Right ventricle myocardium inferior (tissue), 1 donor: ENCODE measurements at regions not wholly inside any gene's neighbourhood (a gene's known extent, or its start where the extent isn't known, plus 50 kb on each side); places are given as distances from the start of the nearest gene placed in this dataset.
A peak's percentile ranks its signal among the peaks of the same experiment; 100 is the strongest.

Experiments used
- ATAC-seq: fragments of 200-7000 bp; cut with Tn5 transposase; one replicate; pipeline ENCODE4 v1.9.1; 2020; ENCODE audit warnings: mild to moderate bottlenecking, moderate library complexity
- DNase-seq: peaks from one replicate; pipeline ENCODE4 v3.0.0; 2021; ENCODE audit errors: missing footprints
- intact Hi-C: fragments of 100-400 bp; cut with DNase I; formaldehyde crosslinking; loops from one replicate; pipeline ENCODE4 v1.11.0; 2022
- donor health status: DM: no; HTN: yes; CAD: no; lungs with severe emphysema.

GRCh38 chr1:232682248-232682647 is 52.3 kb upstream of the SIPA1L2 start:
- ATAC-seq (no peak), DNase-seq (no peak)
- intact Hi-C loops = no loop called here

DNA sequence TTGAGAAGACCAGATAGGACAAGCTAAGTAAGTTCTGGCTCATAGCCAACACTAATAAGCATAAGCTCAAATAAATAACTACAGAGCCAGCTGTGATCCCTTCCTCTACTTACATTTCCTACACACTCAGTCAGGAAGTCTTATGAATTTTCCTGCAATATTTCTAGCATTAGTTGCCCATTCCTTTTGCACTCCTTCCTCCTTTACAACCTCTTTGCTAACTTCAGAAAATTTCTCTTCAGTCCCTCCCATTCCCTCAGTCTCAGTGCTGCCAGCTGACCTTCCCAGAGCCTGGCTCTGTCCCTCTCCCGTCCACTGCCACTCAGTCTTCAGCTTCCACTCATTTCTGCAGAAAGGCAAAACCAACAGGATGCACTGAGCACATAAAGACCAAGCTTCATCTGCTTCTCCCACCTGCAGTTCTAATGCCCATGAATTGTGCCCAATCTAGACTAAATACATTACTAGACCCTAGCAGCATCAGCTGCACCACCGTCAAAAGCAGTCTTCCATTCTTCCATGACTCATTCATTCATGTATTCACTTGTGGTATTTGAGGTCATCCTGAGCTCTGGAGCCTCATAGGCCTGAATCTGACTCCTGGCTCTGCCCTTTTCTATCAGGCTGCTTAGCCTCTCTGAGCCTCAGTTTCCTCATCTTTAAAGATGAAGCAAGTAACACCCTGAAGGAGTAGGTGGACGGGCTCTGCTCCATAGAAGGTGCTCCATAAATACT is 54.6 kb upstream of the SIPA1L2 start:
- ATAC-seq (no peak), DNase-seq (no peak)
- intact Hi-C loops = no loop called here

- DNase-seq (no peak), ATAC-seq (peak; percentile 13)
- intact Hi-C loops = no loop called here
Measured at GRCh38 chr1:232686346-232686745, 56.4 kb upstream of the SIPA1L2 start.

DNA sequence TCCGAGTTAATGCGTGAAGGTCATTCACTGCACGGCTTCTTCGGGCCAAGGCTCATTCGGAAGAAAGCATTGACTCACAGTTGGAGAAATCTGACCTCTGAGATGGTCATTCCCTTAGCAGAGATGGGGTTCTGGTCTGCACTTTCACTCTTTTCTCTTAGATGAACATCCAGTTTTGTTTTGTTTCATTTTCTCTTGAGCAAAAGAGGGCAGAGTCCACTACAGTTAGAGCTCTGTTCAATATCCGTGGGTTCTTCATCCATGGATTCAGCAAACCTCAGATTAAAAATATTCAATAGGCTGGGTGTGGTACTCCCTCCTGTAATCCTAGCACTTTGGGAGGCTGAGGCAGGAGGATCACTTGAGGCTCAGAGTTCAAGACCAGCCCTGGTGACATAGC is 57.4 kb upstream of the SIPA1L2 start:
- intact Hi-C loops = no loop called here
- no peak for ATAC-seq
- DNase-seq = no peak

GRCh38 chr1:232687728-232688127 is 57.8 kb upstream of the SIPA1L2 start:
- ATAC-seq = no peak
- intact Hi-C loops = no loop called here
- DNase-seq = no peak

DNA sequence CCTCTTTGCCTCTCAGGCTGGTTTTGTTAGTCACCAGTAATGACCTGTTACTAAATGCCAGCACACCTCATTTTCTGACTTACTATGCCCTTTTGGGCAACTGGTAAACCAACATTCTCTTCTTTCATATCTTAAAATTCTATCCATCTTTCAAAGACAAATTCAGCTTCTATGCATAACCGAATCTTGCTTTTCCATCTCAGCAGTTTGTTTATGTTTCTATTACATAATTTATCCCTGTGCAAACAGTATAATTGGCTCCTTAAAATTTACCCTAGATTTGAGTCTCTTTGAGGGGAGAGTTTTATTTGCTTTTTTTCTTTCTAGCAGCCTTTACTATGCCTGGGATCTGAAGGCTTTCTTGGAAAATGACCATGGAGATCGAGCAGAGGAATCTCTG is 58.5 kb upstream of the SIPA1L2 start:
- no peak for ATAC-seq
- intact Hi-C loops = no loop called here
- DNase-seq = no peak

GRCh38 chr1:232689711-232690110 is 59.8 kb upstream of the SIPA1L2 start:
- intact Hi-C loops = no loop called here
- DNase-seq = no peak
- no peak for ATAC-seq

GRCh38 chr1:232690285-232690935 is 60.5 kb upstream of the SIPA1L2 start:
- no peak for ATAC-seq
- no peak for DNase-seq
- intact Hi-C loops = no loop called here

DNA sequence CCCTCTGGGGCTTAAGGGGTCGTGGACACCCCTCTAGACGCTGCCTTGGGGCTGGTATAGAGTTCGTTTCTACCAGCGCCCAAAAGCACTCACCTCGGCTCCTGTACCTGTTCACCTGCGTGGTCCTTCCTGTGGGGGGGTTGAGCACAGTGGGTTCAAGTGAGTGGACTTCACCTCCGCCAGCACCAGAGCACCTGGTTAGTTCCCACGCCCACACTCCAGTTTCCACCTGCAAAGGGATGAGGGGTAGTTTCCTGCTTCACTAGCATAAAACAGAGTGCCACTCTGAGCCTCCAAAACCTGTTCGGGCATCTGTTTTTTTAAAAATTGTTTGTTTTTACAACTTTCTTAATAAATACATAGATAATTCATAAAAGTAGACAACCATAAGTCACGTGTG is 64.5 kb upstream of the SIPA1L2 start:
- no peak for ATAC-seq
- intact Hi-C loops = no loop called here
- no peak for DNase-seq

DNA sequence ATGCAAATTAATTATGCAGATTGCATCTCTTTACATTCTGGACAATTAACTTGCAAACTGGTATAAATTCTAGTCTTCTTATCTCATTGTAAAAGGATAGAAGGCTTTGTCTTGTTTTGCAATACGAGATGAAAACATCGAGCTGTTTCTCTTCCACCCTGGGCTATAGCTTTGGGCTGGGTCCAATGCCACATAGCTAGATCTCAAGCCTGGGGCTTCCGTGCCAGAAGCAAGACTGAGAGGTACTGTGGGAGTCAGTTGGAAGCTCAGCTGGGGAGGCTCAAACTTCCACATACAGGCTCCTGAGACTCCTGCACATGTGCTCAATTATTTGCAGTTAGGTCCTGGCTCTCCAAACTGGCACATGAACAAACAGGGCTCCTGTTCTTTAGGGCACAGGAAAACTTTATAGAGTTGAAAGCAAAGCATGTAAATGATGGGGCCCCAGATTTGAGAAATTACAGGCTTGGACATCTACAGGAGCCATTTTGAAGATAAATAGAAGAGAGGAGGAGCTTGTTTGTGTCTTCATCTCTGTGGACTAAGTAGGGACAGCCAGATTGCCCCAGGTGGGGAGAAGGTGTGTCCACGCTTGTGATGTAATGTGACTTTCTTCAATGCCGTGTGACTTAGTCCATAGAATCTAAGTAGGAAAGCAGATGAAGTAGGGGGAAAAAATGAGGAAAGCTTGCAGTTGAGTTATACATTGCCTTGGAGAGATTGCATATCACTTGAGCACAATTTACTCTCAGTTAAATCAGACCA is 65.9 kb upstream of the SIPA1L2 start:
- intact Hi-C loops = no loop called here
- no peak for ATAC-seq
- DNase-seq = no peak

DNA sequence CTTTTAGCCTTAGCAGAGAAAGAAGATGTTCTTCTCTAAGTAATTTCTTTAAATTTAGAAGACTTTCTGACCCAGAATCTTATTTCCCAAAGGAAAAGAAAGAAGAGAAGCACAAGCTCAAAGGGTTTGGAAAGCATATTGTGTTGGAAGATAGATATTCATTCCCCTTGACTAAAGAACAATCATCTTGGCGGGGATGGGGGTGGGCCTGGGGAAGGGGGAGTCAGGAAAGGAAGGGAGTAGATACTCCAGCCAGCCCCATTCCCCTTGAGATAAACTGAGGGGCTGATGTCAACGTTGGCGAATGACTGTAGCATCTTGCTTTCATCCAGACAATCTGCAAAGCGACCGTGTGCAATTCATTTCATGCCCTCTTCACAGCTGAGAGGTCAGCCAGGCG is 66.5 kb upstream of the SIPA1L2 start:
- intact Hi-C loops = no loop called here
- DNase-seq = no peak
- no peak for ATAC-seq

DNA sequence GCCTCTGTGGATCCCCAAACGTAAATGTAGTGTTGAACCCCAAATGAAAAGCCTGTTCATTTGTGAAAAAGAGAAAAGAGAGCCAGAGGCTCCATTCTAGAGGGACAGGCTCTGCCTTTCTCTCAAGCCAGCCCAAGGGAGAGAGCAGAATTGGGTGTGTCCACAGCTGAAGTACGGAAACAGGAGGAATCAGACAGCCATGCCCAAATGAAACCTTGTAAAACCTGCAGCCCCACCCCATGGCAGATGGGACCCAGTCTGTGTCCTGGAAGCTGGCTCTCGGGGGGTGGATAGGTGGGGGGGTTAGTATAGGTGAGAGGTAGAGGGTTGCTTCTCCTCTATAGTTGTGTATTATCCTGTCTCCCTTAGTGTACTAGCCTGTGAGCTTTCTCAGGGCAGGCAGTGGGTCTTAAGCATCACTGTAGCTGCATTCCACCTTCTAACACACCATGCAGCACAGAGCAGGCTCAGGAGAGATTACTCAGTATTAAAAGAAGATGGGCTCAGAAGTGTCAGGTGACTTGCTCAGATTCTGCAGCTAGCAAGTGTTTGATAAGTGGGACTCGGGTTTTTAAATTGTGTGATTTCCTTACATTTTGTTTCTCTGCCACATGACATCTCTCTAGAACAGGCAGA is 67.4 kb upstream of the SIPA1L2 start:
- no peak for ATAC-seq

DNA sequence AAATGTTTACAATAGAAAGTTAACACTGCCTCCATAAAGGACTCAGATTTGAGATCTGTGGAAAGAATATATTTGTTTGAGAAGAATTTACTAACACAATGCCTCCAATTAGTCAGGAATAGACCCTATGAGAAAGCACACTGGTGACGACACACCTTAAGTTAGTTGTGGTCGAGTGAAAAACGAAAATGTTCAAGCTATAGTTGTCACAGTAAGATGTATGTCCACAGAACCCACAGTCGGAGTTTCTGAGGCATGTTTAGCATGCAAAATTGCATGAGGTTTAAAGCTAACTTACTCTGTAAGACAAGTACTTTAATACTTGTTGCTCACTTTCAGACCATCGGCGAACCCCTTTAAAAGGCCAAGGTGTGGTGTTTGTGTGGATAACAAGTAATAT is 69.9 kb upstream of the SIPA1L2 start:
- ATAC-seq (no peak), DNase-seq (no peak)
- intact Hi-C loops = no loop called here

More for the DNA sequence above, 67.4 kb upstream of the SIPA1L2 start:
- intact Hi-C loops = no loop called here
- no peak for DNase-seq

GRCh38 chr1:232702911-232703310 is 73.0 kb upstream of the SIPA1L2 start:
- intact Hi-C loops = no loop called here
- ATAC-seq = no peak
- no peak for DNase-seq

DNA sequence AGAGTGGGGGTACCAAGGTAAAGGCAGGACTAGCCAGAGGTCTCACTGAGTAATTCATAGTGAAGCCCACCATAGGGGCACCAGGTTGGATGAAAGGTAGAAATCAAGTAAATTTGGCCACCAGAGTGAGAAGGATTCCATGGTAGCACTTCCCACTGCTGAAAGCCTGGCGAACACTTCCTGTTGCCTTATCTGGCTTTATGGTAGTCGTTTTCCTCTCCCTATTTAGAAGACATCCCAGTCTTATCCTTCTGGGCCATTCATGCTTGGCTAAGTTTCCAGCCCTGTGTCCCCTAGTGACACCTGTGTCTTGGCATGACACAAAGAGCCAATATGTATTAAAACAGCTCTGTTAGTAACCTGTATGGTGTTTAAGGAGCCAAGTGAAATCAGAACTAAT is 74.3 kb upstream of the SIPA1L2 start:
- ATAC-seq = no peak
- intact Hi-C loops = no loop called here

GRCh38 chr1:232704694-232705680 is 75.1 kb upstream of the SIPA1L2 start:
- DNase-seq (no peak), ATAC-seq (peak; percentile 89)
- intact Hi-C loops = no loop called here

More for the DNA sequence above, 74.3 kb upstream of the SIPA1L2 start:
- no peak for DNase-seq

DNA sequence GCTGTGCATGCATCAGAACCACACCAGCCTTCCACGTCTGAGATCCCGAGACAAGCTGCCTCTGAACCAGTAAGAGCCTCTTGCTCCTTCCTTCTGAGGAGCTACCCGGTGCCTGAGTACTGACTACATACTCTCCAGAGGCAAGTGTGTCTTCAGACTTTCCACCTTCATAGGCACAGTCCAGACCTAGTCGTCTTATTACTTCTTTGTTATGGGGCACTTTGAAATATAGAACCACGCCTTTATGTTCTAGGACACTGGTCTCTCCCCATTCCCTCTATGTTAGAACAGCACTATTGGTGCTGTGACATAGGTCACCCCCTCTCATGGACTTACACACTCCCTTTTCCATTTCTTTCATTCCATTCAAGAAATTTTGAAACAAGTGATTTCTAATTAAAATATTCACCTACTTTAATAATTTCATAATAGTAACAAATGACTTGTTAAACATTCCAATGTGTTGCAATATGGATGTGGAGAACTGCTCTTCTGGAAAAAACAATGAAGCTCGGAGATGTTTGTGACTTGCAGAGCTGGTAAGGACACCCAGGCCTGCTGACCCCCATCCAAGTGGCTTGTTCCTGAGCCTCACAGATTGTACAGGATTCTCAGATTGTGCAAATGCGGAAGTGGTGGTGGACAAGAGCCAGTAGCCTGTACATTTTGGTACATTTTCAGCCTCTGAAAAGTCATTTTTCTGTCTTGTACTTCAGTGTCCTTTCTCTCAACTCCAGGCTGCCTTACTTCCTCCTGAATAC is 76.1 kb upstream of the SIPA1L2 start:
- intact Hi-C loops = no loop called here
- no peak for DNase-seq
- ATAC-seq = no peak

DNA sequence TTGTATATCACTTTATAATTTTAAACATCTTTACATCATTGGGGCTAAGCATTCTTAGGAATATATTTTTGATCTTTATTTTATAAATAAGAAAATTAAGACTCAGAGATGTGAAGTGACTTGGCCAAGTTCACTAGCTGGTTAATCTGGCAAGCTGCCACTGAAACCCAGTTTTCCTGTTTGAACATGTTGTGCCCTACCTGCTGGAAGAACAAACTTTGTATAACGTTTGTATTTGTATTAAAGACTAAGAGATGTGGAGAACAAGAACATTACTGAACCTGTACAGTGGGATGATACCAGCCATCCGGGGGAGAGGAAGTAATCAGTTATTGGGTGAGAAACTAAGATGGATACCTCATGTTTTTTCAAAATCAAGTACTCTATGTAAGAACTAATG is 77.2 kb upstream of the SIPA1L2 start:
- no peak for ATAC-seq
- no peak for DNase-seq
- intact Hi-C loops = no loop called here
